A204.1 (cell line): ENCODE measurements at regions not wholly inside any gene's neighbourhood (a gene's known extent, or its start where the extent isn't known, plus 50 kb on each side); places are given as distances from the start of the nearest gene placed in this dataset.

Source experiments
- FAIRE-seq: peaks from 2 replicates; lab custom pipeline; 2012; peaks lifted over from hg19 to GRCh38; lab: Jason Lieb, UNC

- no peak for FAIRE-seq
Measured at GRCh38 chr7:12518920-12519681, 51.4 kb upstream of the SCIN start.

GRCh38 chr7:12519682-12520009 lies 50.9 kb upstream of the SCIN start:
- FAIRE-seq = no peak
